A673 (cell line): ENCODE measurements at regions not wholly inside any gene's neighbourhood (a gene's known extent, or its start where the extent isn't known, plus 50 kb on each side); places are given as distances from the start of the nearest gene placed in this dataset.

Experiments
- CTCF ChIP-seq: fragments of 300-800, 200-600 bp; sonication (generic); conservative IDR thresholded peaks from 2 replicates; pipeline ENCODE4 v1.5.1; 2017; ENCODE audit warnings: low read depth, mild to moderate bottlenecking, antibody characterized with exemption, low read length, moderate library complexity, mixed read lengths
- EZH2 ChIP-seq: fragments of 200-600 bp; sonication (generic); IDR thresholded peaks from 2 replicates; pipeline ENCODE4 v1.6.1; 2017; ENCODE audit warnings: borderline replicate concordance, low read depth, mild to moderate bottlenecking, mixed read lengths, antibody characterized with exemption, low read length; ENCODE audit not compliant: poor library complexity, severe bottlenecking

GRCh38 chr10:4177791-4178190 is 392.8 kb upstream of the KLF6 start:
- no peak for TF ChIP-seq EZH2
- no peak for TF ChIP-seq CTCF
